ENCODE measurements at regions not wholly inside any gene's neighbourhood (a gene's known extent, or its start where the extent isn't known, plus 50 kb on each side); places are given as distances from the start of the nearest gene placed in this dataset.

GRCh38 chr5:53814819-53815218, 254.4 kb downstream of the NDUFS4 start:
- DNase-seq (ENCODE audit: low read depth): no peak
- H3K4me3 ChIP-seq (ENCODE audit: low read depth, low read length): no peak overlapping the region
- no peak for TF ChIP-seq CTCF (IDR thresholded peaks at IDR 0.05; ENCODE audit: control insufficient read depth, extremely low read depth, insufficient read depth)

GRCh38 chr5:53815471-53815870, 255.0 kb downstream of the NDUFS4 start:
- no peak for DNase-seq (ENCODE audit: low read depth)
- TF ChIP-seq CTCF (IDR thresholded peaks at IDR 0.05; ENCODE audit: control insufficient read depth, extremely low read depth, insufficient read depth): no peak
- no peak overlapping the region for H3K4me3 ChIP-seq (ENCODE audit: low read depth, low read length)

GRCh38 chr5:53817183-53817582, 256.7 kb downstream of the NDUFS4 start:
- TF ChIP-seq CTCF (IDR thresholded peaks at IDR 0.05; ENCODE audit: control insufficient read depth, extremely low read depth, insufficient read depth): no peak
- no peak for DNase-seq (ENCODE audit: low read depth)
- H3K4me3 ChIP-seq (ENCODE audit: low read depth, low read length): no peak overlapping the region

- TF ChIP-seq CTCF (IDR thresholded peaks at IDR 0.05; ENCODE audit: control insufficient read depth, extremely low read depth, insufficient read depth): no peak
- no peak for DNase-seq (ENCODE audit: low read depth)
- no peak overlapping the region for H3K4me3 ChIP-seq (ENCODE audit: low read depth, low read length)
Measured at GRCh38 chr5:53819482-53819881, 259.0 kb downstream of the NDUFS4 start.

- no peak for TF ChIP-seq CTCF (IDR thresholded peaks at IDR 0.05; ENCODE audit: control insufficient read depth, extremely low read depth, insufficient read depth)
- no peak for DNase-seq (ENCODE audit: low read depth)
- H3K4me3 ChIP-seq (ENCODE audit: low read depth, low read length): no peak overlapping the region
Measured at GRCh38 chr5:53820119-53820801, 259.8 kb downstream of the NDUFS4 start.

- no peak overlapping the region for H3K4me3 ChIP-seq (ENCODE audit: low read depth, low read length)
- no peak for TF ChIP-seq CTCF (IDR thresholded peaks at IDR 0.05; ENCODE audit: control insufficient read depth, extremely low read depth, insufficient read depth)
- DNase-seq (ENCODE audit: low read depth): no peak
Measured at GRCh38 chr5:53820802-53821171, 260.3 kb downstream of the NDUFS4 start.

GRCh38 chr5:53825016-53825415, 264.6 kb downstream of the NDUFS4 start:
- no peak for TF ChIP-seq CTCF (IDR thresholded peaks at IDR 0.05; ENCODE audit: control insufficient read depth, extremely low read depth, insufficient read depth)
- no peak overlapping the region for H3K4me3 ChIP-seq (ENCODE audit: low read depth, low read length)
- DNase-seq (ENCODE audit: low read depth): no peak

All from LNCaP clone FGC (cell line).